ENCODE measurements at regions not wholly inside any gene's neighbourhood (a gene's known extent, or its start where the extent isn't known, plus 50 kb on each side); places are given as distances from the start of the nearest gene placed in this dataset.

GRCh38 chr3:16803019-16803418 is 81.7 kb upstream of the PLCL2 start:
- no peaks in the 10 kb centered on the region for H3K27me3 Mint-ChIP-seq
- H3K27ac Mint-ChIP-seq, result peak overlapping the region; percentile 91
- intact Hi-C loops (cut with micrococcal nuclease), result loop anchor here (5.0 kb wide), 1 partner anchor 394 kb away; no protein-coding TSS in a partner anchor
- ATAC-seq (ENCODE audit: low read depth) (peak; percentile 25), DNase-seq (no peak)
- peak overlapping the region; percentile 6 for H3K4me2 ChIP-seq (replicated peaks; ENCODE audit: low read depth, low read length, poor library complexity, severe bottlenecking)
- 100% methylated on average over 2 of the region's 4 CpGs for WGBS (ENCODE audit: insufficient coverage)
- no peaks in the 10 kb centered on the region for H4K20me1 ChIP-seq (ENCODE audit: control insufficient read depth, insufficient read depth, low read length, poor library complexity, severe bottlenecking)
- H2AFZ ChIP-seq (ENCODE audit: insufficient read depth, low read depth, low read length, poor library complexity, severe bottlenecking), result no peak overlapping the region
- no peak overlapping the region for H3K4me3 Mint-ChIP-seq
- no peaks in the 10 kb centered on the region for H3K79me2 ChIP-seq (ENCODE audit: control insufficient read depth, insufficient read depth, low read length)
- H3K27me3 ChIP-seq (replicated peaks in 1 of 4; ENCODE audit: control extremely low read depth in 1 of 4, control insufficient read depth in 3 of 4, insufficient read depth in 4 of 4, low read length in 3 of 4), result no peaks in the 10 kb centered on the region
- peaks cover 36% of the 10 kb centered on the region for H3K4me1 Mint-ChIP-seq
- TF ChIP-seq EZH2 (IDR thresholded peaks at IDR 0.05; ENCODE audit: borderline replicate concordance, insufficient read depth, low read depth, low read length, poor library complexity, severe bottlenecking) (no peak), CTCF (IDR thresholded peaks at IDR 0.05) (no peak)
- CTCF ChIA-PET, result interaction anchor here (1.0 to 1.1 kb wide), 2 partner anchors 26 to 201 kb away, joined by 4 read pairs; no protein-coding TSS in a partner anchor
- H3K9ac ChIP-seq (ENCODE audit: low read length), result no peak overlapping the region
- no peaks in the 10 kb centered on the region for H3K9me3 Mint-ChIP-seq (ENCODE audit: insufficient read depth)
- H3K4me1 ChIP-seq (ENCODE audit: control insufficient read depth in 2 of 2, insufficient read depth in 2 of 2, low read length in 2 of 2), result peaks cover 32 to 34% of the 10 kb centered on the region in 2 donors
- POLR2A ChIA-PET, result no interaction called here
- peak overlapping the region in 1 of 2 donors; percentile 25 for H3K27ac ChIP-seq (ENCODE audit: low read length in 2 of 2)
- no peaks in the 10 kb centered on the region for H3K9me3 ChIP-seq (ENCODE audit: control extremely low read depth in 1 of 3, control insufficient read depth in 2 of 3, insufficient read depth in 1 of 3, low read length in 2 of 3)
- no peak overlapping the region for H3K4me3 ChIP-seq (ENCODE audit: control extremely low read depth in 1 of 5, extremely low read depth in 1 of 5, insufficient read depth in 1 of 5, low read depth in 2 of 5, low read length in 4 of 5)
- no peaks in the 10 kb centered on the region for H3K36me3 ChIP-seq (replicated peaks in 1 of 2; ENCODE audit: control extremely low read depth in 1 of 2, control insufficient read depth in 1 of 2, extremely low read depth in 1 of 2, insufficient read depth in 2 of 2, low read length in 1 of 2)

GRCh38 chr3:16807391-16807790 is 77.4 kb upstream of the PLCL2 start:
- no peak overlapping the region for H3K27ac ChIP-seq (ENCODE audit: low read length in 2 of 2)
- no peaks in the 10 kb centered on the region for H3K9me3 ChIP-seq (ENCODE audit: control extremely low read depth in 1 of 3, control insufficient read depth in 2 of 3, insufficient read depth in 1 of 3, low read length in 2 of 3)
- no peaks in the 10 kb centered on the region for H3K27me3 ChIP-seq (replicated peaks in 1 of 4; ENCODE audit: control extremely low read depth in 1 of 4, control insufficient read depth in 3 of 4, insufficient read depth in 4 of 4, low read length in 3 of 4)
- POLR2A ChIA-PET, result no interaction called here
- peaks cover 7 to 8% of the 10 kb centered on the region in 2 donors for H3K4me1 ChIP-seq (ENCODE audit: control insufficient read depth in 2 of 2, insufficient read depth in 2 of 2, low read length in 2 of 2)
- no peak overlapping the region for H3K4me2 ChIP-seq (replicated peaks; ENCODE audit: low read depth, low read length, poor library complexity, severe bottlenecking)
- Mint-ChIP-seq H3K4me1 (peaks cover 8% of the 10 kb centered on the region), H3K4me3 (no peak overlapping the region), H3K27ac (no peak overlapping the region), H3K9me3 (ENCODE audit: insufficient read depth) (no peaks in the 10 kb centered on the region), H3K27me3 (no peaks in the 10 kb centered on the region)
- DNase-seq, result no peak
- ATAC-seq (ENCODE audit: low read depth), result no peak
- WGBS (ENCODE audit: insufficient coverage), result no CpG with 5 or more reads among the region's 6 CpGs
- H4K20me1 ChIP-seq (ENCODE audit: control insufficient read depth, insufficient read depth, low read length, poor library complexity, severe bottlenecking), result no peaks in the 10 kb centered on the region
- intact Hi-C loops (cut with micrococcal nuclease), result no loop called here
- TF ChIP-seq CTCF (IDR thresholded peaks at IDR 0.05), result no peak
- no peak for TF ChIP-seq EZH2 (IDR thresholded peaks at IDR 0.05; ENCODE audit: borderline replicate concordance, insufficient read depth, low read depth, low read length, poor library complexity, severe bottlenecking)
- CTCF ChIA-PET, result interaction anchor here (0.6 to 1.4 kb wide), 2 partner anchors 9 to 427 kb away, joined by 3 to 4 read pairs; no protein-coding TSS in a partner anchor
- H3K9ac ChIP-seq (ENCODE audit: low read length), result no peak overlapping the region
- no peaks in the 10 kb centered on the region for H3K79me2 ChIP-seq (ENCODE audit: control insufficient read depth, insufficient read depth, low read length)
- H3K36me3 ChIP-seq (replicated peaks in 1 of 2; ENCODE audit: control extremely low read depth in 1 of 2, control insufficient read depth in 1 of 2, extremely low read depth in 1 of 2, insufficient read depth in 2 of 2, low read length in 1 of 2), result no peaks in the 10 kb centered on the region
- no peak overlapping the region for H2AFZ ChIP-seq (ENCODE audit: insufficient read depth, low read depth, low read length, poor library complexity, severe bottlenecking)
- no peak overlapping the region for H3K4me3 ChIP-seq (ENCODE audit: control extremely low read depth in 1 of 5, extremely low read depth in 1 of 5, insufficient read depth in 1 of 5, low read depth in 2 of 5, low read length in 4 of 5)
